ENCODE measurements at regions not wholly inside any gene's neighbourhood (a gene's known extent, or its start where the extent isn't known, plus 50 kb on each side); places are given as distances from the start of the nearest gene placed in this dataset.

- in situ Hi-C loops (cut with MboI; ENCODE audit: low pct_unique_long_range_greater_than_20kb in 2 of 9, low sequenced_read_pairs in 9 of 9, unreplicated experiment in 9 of 9) = no loop called here
- Histone ChIP-seq H3K27ac (no peak overlapping the region), H3K4me1 (replicated peaks in 1 of 2) (no peaks in the 10 kb centered on the region), H3K4me3 (no peak overlapping the region)
- 17 to 83% (median 80%) methylated on average over 1 of the region's 1 CpG; no CpG with 5 or more reads in 7 of the 10 experiments for WGBS, 10 experiments
- ATAC-seq (replicated peaks in 6 of 8) = no peak
These were observed 414.6 kb downstream of the PCDH7 start for GRCh38 chr4:31134720-31135119.

- in situ Hi-C loops (cut with MboI; ENCODE audit: low pct_unique_long_range_greater_than_20kb in 2 of 9, low sequenced_read_pairs in 9 of 9, unreplicated experiment in 9 of 9) = no loop called here
- Histone ChIP-seq H3K27ac (no peak overlapping the region), H3K4me3 (no peak overlapping the region), H3K4me1 (replicated peaks in 1 of 2) (no peaks in the 10 kb centered on the region)
- 0 to 100% (median 78%) methylated on average over 1 of the region's 1 CpG; no CpG with 5 or more reads in 1 of the 10 experiments for WGBS, 10 experiments
- ATAC-seq (replicated peaks in 6 of 8) = no peak
These were observed 419.6 kb downstream of the PCDH7 start for GRCh38 chr4:31139767-31140166.

GRCh38 chr4:31141095-31141831 is 421.1 kb downstream of the PCDH7 start:
- ATAC-seq (replicated peaks in 6 of 8) = peak in 3 of 8 experiments; percentile 81 to 91 (median 82)
- in situ Hi-C loops (cut with MboI; ENCODE audit: low pct_unique_long_range_greater_than_20kb in 2 of 9, low sequenced_read_pairs in 9 of 9, unreplicated experiment in 9 of 9) = no loop called here
- 0 to 83% (median 56%) methylated on average over 1 to 4 of the region's 4 CpGs; no CpG with 5 or more reads in 1 of the 10 experiments for WGBS, 10 experiments
- Histone ChIP-seq H3K4me1 (replicated peaks in 1 of 2) (no peaks in the 10 kb centered on the region), H3K4me3 (no peak overlapping the region), H3K27ac (no peak overlapping the region)

- H3K4me3 ChIP-seq = no peak overlapping the region
- ATAC-seq (replicated peaks in 6 of 8) = peak in 3 of 8 experiments; percentile 24 to 58 (median 52)
- H3K27ac ChIP-seq = no peak overlapping the region
- in situ Hi-C loops (cut with MboI; ENCODE audit: low pct_unique_long_range_greater_than_20kb in 2 of 9, low sequenced_read_pairs in 9 of 9, unreplicated experiment in 9 of 9) = no loop called here
- WGBS, 10 experiments = 80 to 100% methylated on average over 1 of the region's 1 CpG; no CpG with 5 or more reads in 8 of the 10 experiments
- no peaks in the 10 kb centered on the region for H3K4me1 ChIP-seq (replicated peaks in 1 of 2)
These were observed 421.6 kb downstream of the PCDH7 start for GRCh38 chr4:31141832-31142142.

- WGBS, 10 experiments = 11 to 89% (median 45%) methylated on average over 2 to 6 of the region's 6 CpGs
- ATAC-seq (replicated peaks in 6 of 8) = no peak
- Histone ChIP-seq H3K4me3 (no peak overlapping the region), H3K4me1 (replicated peaks in 1 of 2) (peaks cover 3 to 4% of the 10 kb centered on the region in 2 donors), H3K27ac (no peak overlapping the region)
- in situ Hi-C loops (cut with MboI; ENCODE audit: low pct_unique_long_range_greater_than_20kb in 2 of 9, low sequenced_read_pairs in 9 of 9, unreplicated experiment in 9 of 9) = no loop called here
These were observed 426.2 kb downstream of the PCDH7 start for GRCh38 chr4:31146366-31146765.

- Histone ChIP-seq H3K4me3 (no peak overlapping the region), H3K27ac (no peak overlapping the region), H3K4me1 (replicated peaks in 1 of 2) (peaks cover 3 to 4% of the 10 kb centered on the region in 2 donors)
- 0 to 79% (median 17%) methylated on average over 1 of the region's 1 CpG; no CpG with 5 or more reads in 1 of the 10 experiments for WGBS, 10 experiments
- in situ Hi-C loops (cut with MboI; ENCODE audit: low pct_unique_long_range_greater_than_20kb in 2 of 9, low sequenced_read_pairs in 9 of 9, unreplicated experiment in 9 of 9) = no loop called here
- no peak for ATAC-seq (replicated peaks in 6 of 8)
These were observed 428.8 kb downstream of the PCDH7 start for GRCh38 chr4:31148990-31149389.

GRCh38 chr4:31156221-31156620 is 436.1 kb downstream of the PCDH7 start:
- Histone ChIP-seq H3K4me3 (no peak overlapping the region), H3K27ac (no peak overlapping the region), H3K4me1 (replicated peaks in 1 of 2) (no peaks in the 10 kb centered on the region)
- in situ Hi-C loops (cut with MboI; ENCODE audit: low pct_unique_long_range_greater_than_20kb in 2 of 9, low sequenced_read_pairs in 9 of 9, unreplicated experiment in 9 of 9) = no loop called here
- 0 to 100% (median 30%) methylated on average over 1 of the region's 1 CpG; no CpG with 5 or more reads in 4 of the 10 experiments for WGBS, 10 experiments
- no peak for ATAC-seq (replicated peaks in 6 of 8)

- WGBS, 10 experiments = 4 to 67% (median 32%) methylated on average over 2 to 3 of the region's 3 CpGs; no CpG with 5 or more reads in 2 of the 10 experiments
- Histone ChIP-seq H3K4me1 (replicated peaks in 1 of 2) (no peaks in the 10 kb centered on the region), H3K27ac (no peak overlapping the region), H3K4me3 (no peak overlapping the region)
- in situ Hi-C loops (cut with MboI; ENCODE audit: low pct_unique_long_range_greater_than_20kb in 2 of 9, low sequenced_read_pairs in 9 of 9, unreplicated experiment in 9 of 9) = no loop called here
- ATAC-seq (replicated peaks in 6 of 8) = peak in 6 of 8 experiments; percentile 37 to 93 (median 52)
These were observed 440.0 kb downstream of the PCDH7 start for GRCh38 chr4:31160146-31160545.

GRCh38 chr4:31169846-31170245 is 449.7 kb downstream of the PCDH7 start:
- Histone ChIP-seq H3K4me3 (no peak overlapping the region), H3K27ac (no peak overlapping the region), H3K4me1 (replicated peaks in 1 of 2) (no peaks in the 10 kb centered on the region)
- 0 to 100% (median 50%) methylated on average over 1 to 5 of the region's 5 CpGs; no CpG with 5 or more reads in 1 of the 10 experiments for WGBS, 10 experiments
- ATAC-seq (replicated peaks in 6 of 8) = peak in 2 of 8 experiments; percentile 16 to 72
- in situ Hi-C loops (cut with MboI; ENCODE audit: low pct_unique_long_range_greater_than_20kb in 2 of 9, low sequenced_read_pairs in 9 of 9, unreplicated experiment in 9 of 9) = no loop called here

GRCh38 chr4:31171362-31171761 is 451.2 kb downstream of the PCDH7 start:
- Histone ChIP-seq H3K4me1 (replicated peaks in 1 of 2) (no peaks in the 10 kb centered on the region), H3K27ac (no peak overlapping the region), H3K4me3 (no peak overlapping the region)
- ATAC-seq (replicated peaks in 6 of 8) = no peak
- WGBS, 10 experiments = 0% methylated on average over 1 of the region's 4 CpGs; no CpG with 5 or more reads in 9 of the 10 experiments
- in situ Hi-C loops (cut with MboI; ENCODE audit: low pct_unique_long_range_greater_than_20kb in 2 of 9, low sequenced_read_pairs in 9 of 9, unreplicated experiment in 9 of 9) = no loop called here

- 14 to 100% (median 80%) methylated on average over 1 to 5 of the region's 5 CpGs; no CpG with 5 or more reads in 1 of the 10 experiments for WGBS, 10 experiments
- in situ Hi-C loops (cut with MboI; ENCODE audit: low pct_unique_long_range_greater_than_20kb in 2 of 9, low sequenced_read_pairs in 9 of 9, unreplicated experiment in 9 of 9) = no loop called here
- no peak for ATAC-seq (replicated peaks in 6 of 8)
- Histone ChIP-seq H3K4me3 (no peak overlapping the region), H3K27ac (no peak overlapping the region), H3K4me1 (replicated peaks in 1 of 2) (no peaks in the 10 kb centered on the region)
These were observed 455.2 kb downstream of the PCDH7 start for GRCh38 chr4:31175242-31175910.

- H3K4me3 ChIP-seq = no peak overlapping the region
- in situ Hi-C loops (cut with MboI; ENCODE audit: low pct_unique_long_range_greater_than_20kb in 2 of 9, low sequenced_read_pairs in 9 of 9, unreplicated experiment in 9 of 9) = no loop called here
These were observed 463.1 kb downstream of the PCDH7 start for GRCh38 chr4:31183256-31183655.

GRCh38 chr4:31185014-31185585 is 464.9 kb downstream of the PCDH7 start:
- in situ Hi-C loops (cut with MboI; ENCODE audit: low pct_unique_long_range_greater_than_20kb in 2 of 9, low sequenced_read_pairs in 9 of 9, unreplicated experiment in 9 of 9) = no loop called here
- 18 to 97% (median 78%) methylated on average over 1 to 13 of the region's 28 CpGs; no CpG with 5 or more reads in 1 of the 10 experiments for WGBS, 10 experiments

More at GRCh38 chr4:31183256-31183655, 463.1 kb downstream of the PCDH7 start:
- ATAC-seq (replicated peaks in 6 of 8) = no peak
- Histone ChIP-seq H3K4me1 (replicated peaks in 1 of 2) (no peaks in the 10 kb centered on the region), H3K27ac (no peak overlapping the region)
- 21 to 100% (median 88%) methylated on average over 2 to 4 of the region's 4 CpGs for WGBS, 10 experiments

More at GRCh38 chr4:31185014-31185585, 464.9 kb downstream of the PCDH7 start:
- ATAC-seq (replicated peaks in 6 of 8) = no peak
- H3K4me1 ChIP-seq (replicated peaks in 1 of 2) = no peaks in the 10 kb centered on the region
- no peak overlapping the region for H3K4me3 ChIP-seq
- no peak overlapping the region for H3K27ac ChIP-seq
